Common myeloid progenitor, CD34-positive (primary cell): ENCODE measurements at regions not wholly inside any gene's neighbourhood (a gene's known extent, or its start where the extent isn't known, plus 50 kb on each side); places are given as distances from the start of the nearest gene placed in this dataset.
A peak's percentile ranks its signal among the peaks of the same experiment; 100 is the strongest.

ENCODE experiments used
- CTCF ChIA-PET: fragments of 350-600 bp; sonication (Branson Sonifier 250); formaldehyde crosslinking; loops from one replicate; lab custom pipeline; 2021; ENCODE audit warnings: antibody characterized with exemption; lab: Charles Lee
- POLR2A ChIA-PET: fragments of 350-600 bp; sonication (Branson Sonifier 250); formaldehyde crosslinking; loops from one replicate; lab custom pipeline; 2021; ENCODE audit warnings: antibody characterized with exemption; lab: Charles Lee
- DNase-seq, 3 donors: peaks; one replicate each; pipeline versions ENCODE4 v3.0.0 to v3.0.0-alpha.2; 2013
- H3K27ac ChIP-seq, 2 experiments: 1 replicate in 1 of 2; 2 replicates in 1 of 2; pipeline ENCODE4 v1.7.0; 2013; ENCODE audit warnings: inconsistent platforms in 2 of 2, low read length in 2 of 2, mild to moderate bottlenecking in 2 of 2, low read depth in 1 of 2, moderate library complexity in 1 of 2; ENCODE audit not compliant: severe bottlenecking in 2 of 2, insufficient read depth in 1 of 2, poor library complexity in 1 of 2
- H3K27me3 ChIP-seq, 5 experiments: replicated peaks in 2 of 5; 1 replicate in 3 of 5; 2 replicates in 2 of 5; pipeline versions ENCODE4 v1.6.1 to v1.7.0; 2013; ENCODE audit warnings: low read length in 4 of 5, mild to moderate bottlenecking in 2 of 5, moderate library complexity in 2 of 5, inconsistent platforms in 1 of 5; ENCODE audit not compliant: insufficient read depth in 5 of 5, control insufficient read depth in 4 of 5
- H3K36me3 ChIP-seq, 4 experiments: 1 replicate in 2 of 4; 2 replicates in 2 of 4; pipeline versions ENCODE4 v1.6.1 to v1.7.0; 2013; ENCODE audit warnings: low read length in 3 of 4, control low read depth in 1 of 4, mild to moderate bottlenecking in 1 of 4; ENCODE audit not compliant: control insufficient read depth in 4 of 4, insufficient read depth in 4 of 4
- H3K4me1 ChIP-seq, 4 experiments: 1 replicate in 3 of 4; 2 replicates in 1 of 4; pipeline versions ENCODE4 v1.6.1 to v1.7.1; 2013; ENCODE audit warnings: low read length in 3 of 4, mild to moderate bottlenecking in 3 of 4, control low read depth in 1 of 4, inconsistent platforms in 1 of 4, moderate library complexity in 1 of 4; ENCODE audit not compliant: control insufficient read depth in 4 of 4, insufficient read depth in 4 of 4; ENCODE audit errors: control extremely low read depth in 1 of 4
- H3K4me3 ChIP-seq, 7 experiments: 1 replicate in 4 of 7; 2 replicates in 3 of 7; pipeline versions ENCODE4 v1.5.1 to v1.7.0; 2013; ENCODE audit warnings: mild to moderate bottlenecking in 7 of 7, low read length in 6 of 7, moderate library complexity in 6 of 7, inconsistent platforms in 2 of 7, low read depth in 2 of 7, control low read depth in 1 of 7; ENCODE audit not compliant: insufficient read depth in 4 of 7, control insufficient read depth in 1 of 7; ENCODE audit errors: extremely low read depth in 1 of 7
- H3K9me3 ChIP-seq, 5 experiments: 1 replicate in 4 of 5; 2 replicates in 1 of 5; pipeline versions ENCODE4 v1.6.1 to v1.7.1; 2013; ENCODE audit warnings: low read length in 4 of 5, mild to moderate bottlenecking in 2 of 5, inconsistent platforms in 1 of 5, low read depth in 1 of 5, moderate library complexity in 1 of 5; ENCODE audit not compliant: control insufficient read depth in 4 of 5, insufficient read depth in 2 of 5; ENCODE audit errors: control extremely low read depth in 1 of 5
- WGBS: methylation state at CpG from one replicate; pipeline ENCODE4 v1.1.5; 2013; ENCODE audit not compliant: insufficient coverage; 5-methylcytosine and 5-hydroxymethylcytosine counted together

GRCh38 chr9:131800843-131801242 lies 61.0 kb upstream of the RAPGEF1 start:
- Histone ChIP-seq H3K27ac (no peak overlapping the region), H3K27me3 (peaks cover 0 to 25% (median 4%) of the 10 kb centered on the region in 5 experiments), H3K9me3 (no peaks in the 10 kb centered on the region), H3K4me3 (no peak overlapping the region), H3K4me1 (no peaks in the 10 kb centered on the region), H3K36me3 (no peaks in the 10 kb centered on the region)
- POLR2A ChIA-PET = no interaction called here
- no peak for DNase-seq
- CTCF ChIA-PET = no interaction called here
- 80% methylated on average over 2 of the region's 2 CpGs for WGBS

GRCh38 chr9:131800366-131800765 lies 60.5 kb upstream of the RAPGEF1 start:
- Histone ChIP-seq H3K9me3 (no peaks in the 10 kb centered on the region), H3K4me1 (no peaks in the 10 kb centered on the region), H3K36me3 (no peaks in the 10 kb centered on the region), H3K4me3 (no peak overlapping the region), H3K27ac (no peak overlapping the region), H3K27me3 (peaks cover 0 to 22% (median 4%) of the 10 kb centered on the region in 5 experiments)
- ChIA-PET CTCF (no interaction called here), POLR2A (no interaction called here)
- DNase-seq = no peak
- 75% methylated on average over 2 of the region's 2 CpGs for WGBS

- POLR2A ChIA-PET = no interaction called here
- CTCF ChIA-PET = interaction anchor here (0.6 kb wide), 1 partner anchor 200 kb away, joined by 5 read pairs; no protein-coding TSS in a partner anchor
- peak; percentile 36 to 66 (median 59) for DNase-seq
Measured at GRCh38 chr9:131799177-131799823, 59.4 kb upstream of the RAPGEF1 start.

GRCh38 chr9:131798246-131798645 lies 58.4 kb upstream of the RAPGEF1 start:
- Histone ChIP-seq H3K27ac (no peak overlapping the region), H3K27me3 (peaks cover 0 to 18% (median 3%) of the 10 kb centered on the region in 5 experiments), H3K4me1 (no peaks in the 10 kb centered on the region), H3K36me3 (no peaks in the 10 kb centered on the region), H3K9me3 (no peaks in the 10 kb centered on the region), H3K4me3 (no peak overlapping the region)
- POLR2A ChIA-PET = no interaction called here
- DNase-seq = no peak
- CTCF ChIA-PET = no interaction called here
- 66% methylated on average over 7 of the region's 7 CpGs for WGBS

More at GRCh38 chr9:131799177-131799823, 59.4 kb upstream of the RAPGEF1 start:
- no peaks in the 10 kb centered on the region for H3K9me3 ChIP-seq
- H3K4me3 ChIP-seq = no peak overlapping the region
- no peaks in the 10 kb centered on the region for H3K36me3 ChIP-seq
- H3K27me3 ChIP-seq = peaks cover 0 to 25% (median 4%) of the 10 kb centered on the region in 5 experiments
- no peak overlapping the region for H3K27ac ChIP-seq
- WGBS = 40% methylated on average over 6 of the region's 8 CpGs
- H3K4me1 ChIP-seq = no peaks in the 10 kb centered on the region

GRCh38 chr9:131794393-131794792 lies 54.5 kb upstream of the RAPGEF1 start:
- Histone ChIP-seq H3K36me3 (no peaks in the 10 kb centered on the region), H3K27ac (no peak overlapping the region), H3K4me3 (no peak overlapping the region), H3K9me3 (peaks cover 0 to 4% (median 0%) of the 10 kb centered on the region in 5 experiments), H3K27me3 (peaks cover 0 to 28% (median 0%) of the 10 kb centered on the region in 5 experiments), H3K4me1 (no peaks in the 10 kb centered on the region)
- CTCF ChIA-PET = no interaction called here
- POLR2A ChIA-PET = no interaction called here
- 81% methylated on average over 11 of the region's 15 CpGs for WGBS
- no peak for DNase-seq

- H3K36me3 ChIP-seq = no peaks in the 10 kb centered on the region
- peaks cover 0 to 39% (median 3%) of the 10 kb centered on the region in 5 experiments for H3K27me3 ChIP-seq
- ChIA-PET CTCF (interaction anchor here (1.7 kb wide), 1 partner anchor 374 kb away, joined by 3 read pairs; no protein-coding TSS in a partner anchor), POLR2A (interaction anchor here (0.6 kb wide), 1 partner anchor 18 kb away, joined by 3 read pairs; no protein-coding TSS in a partner anchor)
- H3K27ac ChIP-seq = no peak overlapping the region
- no peak overlapping the region for H3K4me3 ChIP-seq
- no peak for DNase-seq
- peaks cover 0 to 4% (median 0%) of the 10 kb centered on the region in 5 experiments for H3K9me3 ChIP-seq
- no peaks in the 10 kb centered on the region for H3K4me1 ChIP-seq
- WGBS = 85% methylated on average over 23 of the region's 23 CpGs
Measured at GRCh38 chr9:131791542-131792254, 51.8 kb upstream of the RAPGEF1 start.
